GM12878 (cell line): ENCODE measurements at regions not wholly inside any gene's neighbourhood (a gene's known extent, or its start where the extent isn't known, plus 50 kb on each side); places are given as distances from the start of the nearest gene placed in this dataset.

Experiments
- ATAC-seq: fragments of 200-7000 bp; cut with Tn5 transposase; 3 replicates; pipeline ENCODE4 v1.9.1; 2020; ENCODE audit warnings: mild to moderate bottlenecking, moderate library complexity
- BruUV-seq: library from RNA; stranded (reverse); fragments of 400-500 nt; replicated peaks from 2 replicates; lab custom pipeline; 2021; lab: Mats Ljungman, UMichigan
- CTCF ChIA-PET: fragments of 300-600 bp; sonication (Branson Sonifier 250); formaldehyde crosslinking; extraction: SDS; loops from one replicate; lab custom pipeline; 2021; ENCODE audit warnings: inconsistent platforms; lab: Yijun Ruan, JAX
- POLR2A ChIA-PET: fragments of 350-600 bp; formaldehyde crosslinking; extraction: SDS; loops from one replicate; lab custom pipeline; 2021; ENCODE audit warnings: inconsistent platforms; lab: Charles Lee
- RAD21 ChIA-PET: fragments of 300-600 bp; sonication (Branson Sonifier 250); formaldehyde crosslinking; loops from one replicate; lab custom pipeline; 2023; ENCODE audit warnings: antibody characterized with exemption; ENCODE audit not compliant: unreplicated experiment; lab: Charles Lee
- SMC1A ChIA-PET: fragments of 300-600 bp; sonication (Branson Sonifier 250); formaldehyde crosslinking; loops from one replicate; lab custom pipeline; 2023; ENCODE audit not compliant: unreplicated experiment, uncharacterized antibody; lab: Charles Lee
- DNase-seq: peaks from one replicate; pipeline ENCODE4 v3.0.0-alpha.2; 2011; ENCODE audit warnings: low read depth, low spot score
- FAIRE-seq: peaks from 3 replicates; lab custom pipeline; 2011; peaks lifted over from hg19 to GRCh38; lab: Jason Lieb, UNC
- H2AFZ ChIP-seq: 2 replicates; pipeline ENCODE4 v1.6.0; 2011; ENCODE audit warnings: low read depth, low read length, control low read depth; ENCODE audit not compliant: control insufficient read depth
- H3K27ac ChIP-seq: 2 replicates; pipeline ENCODE4 v1.5.1; 2011; ENCODE audit warnings: control low read depth; ENCODE audit not compliant: control insufficient read depth, insufficient read depth
- H3K27me3 ChIP-seq, 2 experiments: replicated peaks in 1 of 2; 2 replicates each; pipeline versions ENCODE4 v1.6.0 to v1.6.1; 2011; ENCODE audit warnings: low read length in 1 of 2; ENCODE audit not compliant: control insufficient read depth in 2 of 2, insufficient read depth in 2 of 2
- H3K36me3 ChIP-seq, 2 experiments: 2 replicates each; pipeline ENCODE4 v1.5.1; 2011; ENCODE audit warnings: low read length in 1 of 2; ENCODE audit not compliant: control insufficient read depth in 2 of 2, insufficient read depth in 2 of 2
- H3K4me1 ChIP-seq: 2 replicates; pipeline ENCODE4 v1.6.1; 2011; ENCODE audit warnings: mild to moderate bottlenecking, low read length, moderate library complexity, mixed read lengths; ENCODE audit not compliant: control insufficient read depth, insufficient read depth
- H3K4me2 ChIP-seq: 2 replicates; pipeline ENCODE4 v1.6.0; 2011; ENCODE audit warnings: control low read depth; ENCODE audit not compliant: control insufficient read depth, insufficient read depth
- H3K4me3 ChIP-seq: fragments of 200-600 bp; sonication (generic); 2 replicates; pipeline ENCODE4 v1.5.1; 2016
- H3K79me2 ChIP-seq: 2 replicates; pipeline ENCODE4 v1.6.0; 2011; ENCODE audit warnings: low read length; ENCODE audit not compliant: control insufficient read depth, insufficient read depth
- H3K9ac ChIP-seq: 2 replicates; pipeline ENCODE4 v1.8.0; 2011; ENCODE audit warnings: low read length, control low read depth, mixed read lengths; ENCODE audit not compliant: control insufficient read depth, insufficient read depth
- H3K9me3 ChIP-seq: replicated peaks from 3 replicates; pipeline ENCODE4 v1.5.1; 2011; ENCODE audit warnings: mild to moderate bottlenecking, low read length; ENCODE audit not compliant: control insufficient read depth, insufficient read depth
- H4K20me1 ChIP-seq: 2 replicates; pipeline ENCODE4 v1.6.0; 2011; ENCODE audit not compliant: control insufficient read depth, insufficient read depth
- ATF7 ChIP-seq: fragments of 450-650 bp; IDR thresholded peaks from 2 replicates; pipeline ENCODE4 v1.6.1; 2016; ENCODE audit warnings: low read depth, mild to moderate bottlenecking
- BACH1 ChIP-seq: fragments of 450-650 bp; IDR thresholded peaks from 2 replicates; pipeline ENCODE4 v1.6.1; 2017; ENCODE audit warnings: mild to moderate bottlenecking, borderline replicate concordance
- CBFB ChIP-seq: IDR thresholded peaks from 2 replicates; pipeline ENCODE4 v1.6.1; 2016; ENCODE audit warnings: antibody characterized with exemption, low read depth
- CHD1 ChIP-seq: IDR thresholded peaks from 2 replicates; pipeline ENCODE4 v1.6.1; 2012; ENCODE audit warnings: low read depth, low read length, improper control_type of control experiment
- ELK1 ChIP-seq: IDR thresholded peaks from 2 replicates; pipeline ENCODE4 v1.6.1; 2012; ENCODE audit warnings: low read depth, low read length, improper control_type of control experiment
- IKZF2 ChIP-seq, 2 experiments: fragments of 450-650 bp; IDR thresholded peaks; 2 replicates each; pipeline ENCODE4 v1.6.1; 2017; ENCODE audit warnings: mild to moderate bottlenecking in 2 of 2, moderate library complexity in 2 of 2
- MTA3 ChIP-seq: IDR thresholded peaks from 2 replicates; pipeline ENCODE4 v1.6.1; 2012; ENCODE audit warnings: low read length, inconsistent platforms, borderline replicate concordance
- NKRF ChIP-seq: fragments of 450-650 bp; conservative IDR thresholded peaks from 2 replicates; pipeline ENCODE4 v1.6.1; 2017; ENCODE audit warnings: mild to moderate bottlenecking, moderate library complexity
- PAX8 ChIP-seq: fragments of 450-650 bp; IDR thresholded peaks from 2 replicates; pipeline ENCODE4 v1.6.1; 2017; ENCODE audit warnings: mild to moderate bottlenecking, moderate library complexity
- SRF ChIP-seq, 2 experiments: IDR thresholded peaks; 2 replicates each; pipeline ENCODE4 v1.6.1; 2011; ENCODE audit warnings: low read depth in 2 of 2, low read length in 2 of 2, mild to moderate bottlenecking in 1 of 2, moderate library complexity in 1 of 2
- ZNF622 ChIP-seq: fragments of 450-650 bp; IDR thresholded peaks from 2 replicates; pipeline ENCODE4 v1.6.1; 2017; ENCODE audit warnings: mild to moderate bottlenecking, inconsistent platforms
- WGBS: methylation state at CpG from one replicate; pipeline ENCODE4 v1.1.6; 2016; ENCODE audit warnings: low lambda C conversion rate; ENCODE audit not compliant: insufficient replicate concordance, insufficient coverage; ENCODE audit errors: missing lambda C conversion rate; 5-methylcytosine and 5-hydroxymethylcytosine counted together
- in situ Hi-C: fragments of 300-500 bp; cut with MboI; formaldehyde crosslinking; loops from 9 replicates; pipeline ENCODE4 v1.14.3; 2018; ENCODE audit warnings: mixed read lengths
- intact Hi-C: fragments of 100-400 bp; cut with micrococcal nuclease; formaldehyde crosslinking; loops from one replicate; pipeline ENCODE4 v1.14.2; 2022; ENCODE audit not compliant: unreplicated experiment

GRCh38 chr12:45532113-45532512 is 197.4 kb upstream of the ARID2 start:
- TF ChIP-seq IKZF2 (IDR thresholded peaks at IDR 0.05) (no peak), ATF7 (no peak), ELK1 (no peak), MTA3 (no peak)
- Histone ChIP-seq H3K27ac (no peak overlapping the region), H3K4me3 (no peak overlapping the region), H2AFZ (no peak overlapping the region), H3K36me3 (no peaks in the 10 kb centered on the region), H3K79me2 (no peaks in the 10 kb centered on the region), H3K4me1 (no peaks in the 10 kb centered on the region), H3K9me3 (no peaks in the 10 kb centered on the region), H3K9ac (no peak overlapping the region), H3K27me3 (no peaks in the 10 kb centered on the region), H4K20me1 (no peaks in the 10 kb centered on the region), H3K4me2 (no peak overlapping the region)
- ATAC-seq (no peak), DNase-seq (no peak), FAIRE-seq (no peak)
- ChIA-PET SMC1A (no interaction called here), RAD21 (no interaction called here), CTCF (interaction anchor here (4.3 kb wide), 1 partner anchor 12 kb away, joined by 22 read pairs; no protein-coding TSS in a partner anchor), POLR2A (no interaction called here)
- 62% methylated on average over 4 of the region's 4 CpGs for whole genome bisulfite sequencing
- BruUV-seq, result no TSS peak
- in situ Hi-C loops (no loop called here), intact Hi-C loops (no loop called here)

- H3K4me2 ChIP-seq, result no peak overlapping the region
- H3K79me2 ChIP-seq, result no peaks in the 10 kb centered on the region
- no peaks in the 10 kb centered on the region for H4K20me1 ChIP-seq
- ATAC-seq, result no peak
- in situ Hi-C loops (no loop called here), intact Hi-C loops (no loop called here)
- no peak for TF ChIP-seq CBFB
- TF ChIP-seq BACH1, result no peak
- no peak for TF ChIP-seq CHD1
- TF ChIP-seq NKRF, result no peak
- no peak for TF ChIP-seq PAX8
- TF ChIP-seq ZNF622, result no peak
- TF ChIP-seq SRF (IDR thresholded peaks at IDR 0.05; ENCODE audit: low read depth in 2 of 2, low read length in 2 of 2), result no peak
- BruUV-seq, result no TSS peak
- ChIA-PET POLR2A (no interaction called here), RAD21 (no interaction called here), CTCF (interaction anchor here (4.3 kb wide), 1 partner anchor 9 kb away, joined by 22 read pairs; no protein-coding TSS in a partner anchor), SMC1A (no interaction called here)
- no peaks in the 10 kb centered on the region for H3K27me3 ChIP-seq
- H3K4me3 ChIP-seq, result no peak overlapping the region
- no peak for FAIRE-seq
- H3K4me1 ChIP-seq, result no peaks in the 10 kb centered on the region
- no peak for DNase-seq
- H3K36me3 ChIP-seq, result no peaks in the 10 kb centered on the region
- H3K9me3 ChIP-seq, result no peaks in the 10 kb centered on the region
- H3K9ac ChIP-seq, result no peak overlapping the region
- no peak overlapping the region for H3K27ac ChIP-seq
- no peak overlapping the region for H2AFZ ChIP-seq
Measured at GRCh38 chr12:45535610-45536180, 193.8 kb upstream of the ARID2 start.
